ENCODE measurements at regions not wholly inside any gene's neighbourhood (a gene's known extent, or its start where the extent isn't known, plus 50 kb on each side); places are given as distances from the start of the nearest gene placed in this dataset.

- DNase-seq = no peak
These were observed 61.2 kb upstream of the TMEM132C start for GRCh38 chr12:128205758-128206157.
